ENCODE measurements at regions not wholly inside any gene's neighbourhood (a gene's known extent, or its start where the extent isn't known, plus 50 kb on each side); places are given as distances from the start of the nearest gene placed in this dataset.

DNA sequence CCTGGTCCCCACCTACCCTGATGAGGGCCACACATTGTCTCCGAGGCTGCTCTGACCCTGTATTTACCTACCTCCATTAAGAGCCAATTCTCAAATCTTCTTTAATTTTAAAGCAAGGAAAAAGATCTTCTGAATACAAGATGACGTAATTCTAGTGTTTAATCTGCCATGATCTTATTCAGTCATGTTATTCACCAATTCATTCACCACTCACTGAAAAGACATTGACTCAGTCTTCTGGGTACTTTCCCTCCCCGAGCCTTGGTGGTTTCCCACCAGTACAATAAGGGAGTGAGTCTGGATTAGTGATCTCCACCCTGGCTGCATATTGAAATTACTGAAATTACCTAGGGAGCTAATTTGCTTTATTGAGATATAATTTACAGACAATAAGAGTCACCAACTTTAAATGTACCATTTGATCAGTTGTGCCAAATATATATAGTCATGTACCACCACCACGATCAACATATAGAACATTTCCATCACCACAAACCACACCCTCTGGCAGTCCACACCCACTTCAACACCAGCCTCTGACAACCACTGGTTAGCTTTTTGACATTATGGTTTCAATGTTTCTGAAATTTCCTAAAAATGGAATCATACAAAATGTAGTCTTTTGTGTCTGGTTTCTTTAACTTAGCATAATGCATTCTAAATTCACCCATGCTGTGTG, 117.5 kb upstream of the UNC5B start:
- TF ChIP-seq, protein P1, sequence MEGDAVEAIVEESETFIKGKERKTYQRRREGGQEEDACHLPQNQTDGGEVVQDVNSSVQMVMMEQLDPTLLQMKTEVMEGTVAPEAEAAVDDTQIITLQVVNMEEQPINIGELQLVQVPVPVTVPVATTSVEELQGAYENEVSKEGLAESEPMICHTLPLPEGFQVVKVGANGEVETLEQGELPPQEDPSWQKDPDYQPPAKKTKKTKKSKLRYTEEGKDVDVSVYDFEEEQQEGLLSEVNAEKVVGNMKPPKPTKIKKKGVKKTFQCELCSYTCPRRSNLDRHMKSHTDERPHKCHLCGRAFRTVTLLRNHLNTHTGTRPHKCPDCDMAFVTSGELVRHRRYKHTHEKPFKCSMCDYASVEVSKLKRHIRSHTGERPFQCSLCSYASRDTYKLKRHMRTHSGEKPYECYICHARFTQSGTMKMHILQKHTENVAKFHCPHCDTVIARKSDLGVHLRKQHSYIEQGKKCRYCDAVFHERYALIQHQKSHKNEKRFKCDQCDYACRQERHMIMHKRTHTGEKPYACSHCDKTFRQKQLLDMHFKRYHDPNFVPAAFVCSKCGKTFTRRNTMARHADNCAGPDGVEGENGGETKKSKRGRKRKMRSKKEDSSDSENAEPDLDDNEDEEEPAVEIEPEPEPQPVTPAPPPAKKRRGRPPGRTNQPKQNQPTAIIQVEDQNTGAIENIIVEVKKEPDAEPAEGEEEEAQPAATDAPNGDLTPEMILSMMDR (optimal IDR thresholded peaks at IDR 0.05 in 1 of 3, IDR thresholded peaks at IDR 0.05 in 1 of 3, conservative IDR thresholded peaks at IDR 0.05 in 1 of 3; ENCODE audit: extremely low read depth in 1 of 3, insufficient read depth in 2 of 3, low read length in 3 of 3), result no peak
- no peak for TF ChIP-seq EZH2 (IDR thresholded peaks at IDR 0.05; ENCODE audit: low read length)

Data from keratinocyte (primary cell).